ENCODE measurements at regions not wholly inside any gene's neighbourhood (a gene's known extent, or its start where the extent isn't known, plus 50 kb on each side); places are given as distances from the start of the nearest gene placed in this dataset.
"Not testable (repeated sequence)": the region's sequence is repeated elsewhere in the genome, so short reads cannot be mapped to it uniquely, and the experiment has no call there.

DNA sequence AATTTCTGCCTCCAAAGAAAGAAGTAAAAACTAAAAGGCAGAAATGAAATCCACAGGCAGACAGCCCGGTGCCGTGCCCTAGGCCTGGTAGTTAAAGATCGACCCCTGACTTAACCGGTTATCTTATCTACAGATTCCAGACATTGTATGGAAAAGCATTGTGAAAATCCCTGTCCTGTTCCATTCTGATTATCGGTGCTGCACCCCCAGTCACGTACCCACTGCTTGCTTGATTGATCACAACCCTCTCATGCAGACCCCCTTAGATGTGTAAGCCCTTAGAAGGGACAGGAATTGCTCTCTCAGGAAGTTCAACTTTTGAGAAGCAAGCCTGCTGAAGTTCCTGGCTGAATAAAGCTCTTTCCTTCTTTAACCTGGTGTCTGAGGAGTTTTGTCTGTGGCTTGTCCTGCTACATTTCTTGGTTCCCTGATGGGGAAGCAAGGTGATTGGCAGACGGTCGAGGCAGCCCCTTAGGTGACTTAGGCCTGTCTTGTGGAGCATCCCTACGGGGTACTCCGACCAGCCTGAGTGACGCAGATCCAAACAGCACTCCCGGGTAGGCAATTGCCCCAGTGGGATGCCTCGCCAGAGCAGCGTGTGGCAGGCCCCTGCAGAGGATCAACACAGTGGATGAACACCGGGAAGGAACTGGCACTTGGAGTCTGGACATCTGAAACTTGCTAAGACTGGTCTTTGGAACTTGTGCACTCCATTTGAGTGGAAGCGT is 111.2 kb upstream of the PPM1J start:
- H3K27me3 ChIP-seq (ENCODE audit: control insufficient read depth in 2 of 2, insufficient read depth in 2 of 2, low read length in 2 of 2): no peaks in the 10 kb centered on the region
- H3K79me2 ChIP-seq (ENCODE audit: insufficient read depth, low read length): no peaks in the 10 kb centered on the region
- H3K4me1 ChIP-seq (ENCODE audit: control insufficient read depth in 1 of 2, insufficient read depth in 2 of 2, low read length in 2 of 2): peaks cover 0 to 1% of the 10 kb centered on the region in 2 donors
- intact Hi-C loops (cut with micrococcal nuclease): no loop called here
- H3K27ac ChIP-seq (ENCODE audit: low read depth in 1 of 2, low read length in 2 of 2): no peak overlapping the region
- no peaks in the 10 kb centered on the region for H3K36me3 ChIP-seq (replicated peaks in 1 of 2; ENCODE audit: control insufficient read depth in 1 of 2, insufficient read depth in 2 of 2, low read length in 2 of 2)
- H3K9me3 ChIP-seq (replicated peaks in 1 of 2; ENCODE audit: control insufficient read depth in 1 of 2, insufficient read depth in 1 of 2, low read length in 2 of 2): no peaks in the 10 kb centered on the region
- H3K4me3 Mint-ChIP-seq: no peak overlapping the region
- H3K9me3 Mint-ChIP-seq: peaks cover 0 to 5% (median 0%) of the 10 kb centered on the region in 7 donors
- no peaks in the 10 kb centered on the region for H4K20me1 ChIP-seq (ENCODE audit: insufficient read depth, low read length)
- H3K4me3 ChIP-seq (replicated peaks in 1 of 3; ENCODE audit: low read depth in 2 of 3, low read length in 3 of 3): no peak overlapping the region
- no peak overlapping the region for H2AFZ ChIP-seq (ENCODE audit: insufficient read depth, low read depth, low read length, poor library complexity, severe bottlenecking)
- no peak overlapping the region for H3K27ac Mint-ChIP-seq
- no peak for DNase-seq
- no peak overlapping the region for H3K9ac ChIP-seq (ENCODE audit: insufficient read depth, low read length, poor library complexity, severe bottlenecking)
- H3K4me1 Mint-ChIP-seq: no peaks in the 10 kb centered on the region
- TF ChIP-seq, protein P1, sequence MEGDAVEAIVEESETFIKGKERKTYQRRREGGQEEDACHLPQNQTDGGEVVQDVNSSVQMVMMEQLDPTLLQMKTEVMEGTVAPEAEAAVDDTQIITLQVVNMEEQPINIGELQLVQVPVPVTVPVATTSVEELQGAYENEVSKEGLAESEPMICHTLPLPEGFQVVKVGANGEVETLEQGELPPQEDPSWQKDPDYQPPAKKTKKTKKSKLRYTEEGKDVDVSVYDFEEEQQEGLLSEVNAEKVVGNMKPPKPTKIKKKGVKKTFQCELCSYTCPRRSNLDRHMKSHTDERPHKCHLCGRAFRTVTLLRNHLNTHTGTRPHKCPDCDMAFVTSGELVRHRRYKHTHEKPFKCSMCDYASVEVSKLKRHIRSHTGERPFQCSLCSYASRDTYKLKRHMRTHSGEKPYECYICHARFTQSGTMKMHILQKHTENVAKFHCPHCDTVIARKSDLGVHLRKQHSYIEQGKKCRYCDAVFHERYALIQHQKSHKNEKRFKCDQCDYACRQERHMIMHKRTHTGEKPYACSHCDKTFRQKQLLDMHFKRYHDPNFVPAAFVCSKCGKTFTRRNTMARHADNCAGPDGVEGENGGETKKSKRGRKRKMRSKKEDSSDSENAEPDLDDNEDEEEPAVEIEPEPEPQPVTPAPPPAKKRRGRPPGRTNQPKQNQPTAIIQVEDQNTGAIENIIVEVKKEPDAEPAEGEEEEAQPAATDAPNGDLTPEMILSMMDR (IDR thresholded peaks at IDR 0.05): no peak
- WGBS (ENCODE audit: insufficient coverage): 94% methylated on average over 15 of the region's 16 CpGs
- H3K4me2 ChIP-seq (replicated peaks; ENCODE audit: extremely low read depth, low read length, poor library complexity, severe bottlenecking): no peak overlapping the region
- H3K27me3 Mint-ChIP-seq (ENCODE audit: low read depth in 3 of 3): peaks cover 3 to 15% (median 10%) of the 10 kb centered on the region in 3 donors
- H3K36me3 Mint-ChIP-seq: no peaks in the 10 kb centered on the region

DNA sequence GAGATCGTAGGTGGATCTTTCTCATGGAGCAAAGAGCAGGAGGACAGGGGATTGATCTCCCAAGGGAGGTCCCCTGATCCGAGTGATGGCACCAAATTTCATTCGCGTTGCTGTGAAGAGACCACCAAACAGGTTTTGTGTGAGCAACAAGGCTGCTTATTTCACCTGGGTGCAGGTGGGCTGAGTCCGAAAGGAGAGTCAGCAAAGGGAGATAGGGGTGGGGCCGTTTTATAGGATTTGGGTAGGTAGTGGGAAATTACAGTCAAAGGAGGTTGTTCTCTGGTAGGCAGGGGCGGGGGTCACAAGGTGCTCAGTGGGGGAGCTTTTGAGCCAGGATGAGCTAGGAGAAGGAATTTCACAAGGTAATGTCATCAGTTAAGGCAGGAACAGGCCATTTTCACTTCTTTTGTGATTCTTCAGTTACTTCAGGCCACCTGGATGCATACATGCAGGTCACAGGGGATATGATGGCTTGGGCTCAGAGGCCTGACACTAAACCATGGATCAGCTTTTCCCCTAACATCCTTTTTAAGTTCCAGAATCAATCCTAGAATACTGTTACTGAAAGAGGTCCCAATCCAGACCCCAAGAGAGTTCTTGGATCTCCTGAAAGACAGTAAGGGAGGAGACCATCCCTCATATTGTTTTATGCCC is 110.6 kb upstream of the PPM1J start:
- H3K9me3 Mint-ChIP-seq; H3K27ac ChIP-seq (ENCODE audit: low read depth in 1 of 2, low read length in 2 of 2); H3K36me3 Mint-ChIP-seq; H3K4me1 Mint-ChIP-seq; H3K9me3 ChIP-seq (replicated peaks in 1 of 2; ENCODE audit: control insufficient read depth in 1 of 2, insufficient read depth in 1 of 2, low read length in 2 of 2); H3K4me3 ChIP-seq (replicated peaks in 1 of 3; ENCODE audit: low read depth in 2 of 3, low read length in 3 of 3); H3K9ac ChIP-seq (ENCODE audit: insufficient read depth, low read length, poor library complexity, severe bottlenecking); H3K4me2 ChIP-seq (replicated peaks; ENCODE audit: extremely low read depth, low read length, poor library complexity, severe bottlenecking); H3K4me1 ChIP-seq (ENCODE audit: control insufficient read depth in 1 of 2, insufficient read depth in 2 of 2, low read length in 2 of 2); DNase-seq; H3K4me3 Mint-ChIP-seq; H3K27ac Mint-ChIP-seq; H3K79me2 ChIP-seq (ENCODE audit: insufficient read depth, low read length); intact Hi-C loops (cut with micrococcal nuclease); H2AFZ ChIP-seq (ENCODE audit: insufficient read depth, low read depth, low read length, poor library complexity, severe bottlenecking); H3K27me3 ChIP-seq (ENCODE audit: control insufficient read depth in 2 of 2, insufficient read depth in 2 of 2, low read length in 2 of 2); H4K20me1 ChIP-seq (ENCODE audit: insufficient read depth, low read length); H3K36me3 ChIP-seq (replicated peaks in 1 of 2; ENCODE audit: control insufficient read depth in 1 of 2, insufficient read depth in 2 of 2, low read length in 2 of 2): not testable (repeated sequence)
- WGBS (ENCODE audit: insufficient coverage): 95% methylated on average over 4 of the region's 7 CpGs
- peaks cover 3 to 15% (median 10%) of the 10 kb centered on the region in 3 donors for H3K27me3 Mint-ChIP-seq (ENCODE audit: low read depth in 3 of 3)

DNA sequence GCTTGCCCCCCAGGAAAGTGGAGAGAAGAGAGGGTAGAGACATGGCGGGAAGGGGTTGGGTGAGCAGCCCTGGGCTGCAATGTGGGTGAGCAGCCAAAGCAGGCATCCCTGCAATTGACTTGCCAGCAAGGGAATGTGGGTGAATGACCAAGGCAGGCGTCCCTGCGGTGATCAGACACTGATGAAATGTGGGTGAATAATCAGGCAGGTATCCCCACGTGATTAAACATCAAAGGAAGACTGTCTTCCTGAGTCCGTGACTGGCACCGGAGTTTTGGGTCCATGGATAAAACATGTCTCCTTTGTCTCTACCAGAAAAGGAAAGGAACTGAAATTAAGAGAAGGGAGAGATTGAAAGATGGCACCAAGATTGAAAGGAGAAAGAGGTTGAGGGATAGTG is 109.9 kb upstream of the PPM1J start:
- DNase-seq; H3K4me1 ChIP-seq (ENCODE audit: control insufficient read depth in 1 of 2, insufficient read depth in 2 of 2, low read length in 2 of 2); H2AFZ ChIP-seq (ENCODE audit: insufficient read depth, low read depth, low read length, poor library complexity, severe bottlenecking); H3K27ac ChIP-seq (ENCODE audit: low read depth in 1 of 2, low read length in 2 of 2); H3K27me3 ChIP-seq (ENCODE audit: control insufficient read depth in 2 of 2, insufficient read depth in 2 of 2, low read length in 2 of 2); H3K9me3 ChIP-seq (replicated peaks in 1 of 2; ENCODE audit: control insufficient read depth in 1 of 2, insufficient read depth in 1 of 2, low read length in 2 of 2); H3K4me2 ChIP-seq (replicated peaks; ENCODE audit: extremely low read depth, low read length, poor library complexity, severe bottlenecking); H3K36me3 ChIP-seq (replicated peaks in 1 of 2; ENCODE audit: control insufficient read depth in 1 of 2, insufficient read depth in 2 of 2, low read length in 2 of 2); H3K9ac ChIP-seq (ENCODE audit: insufficient read depth, low read length, poor library complexity, severe bottlenecking); H4K20me1 ChIP-seq (ENCODE audit: insufficient read depth, low read length); H3K4me3 ChIP-seq (replicated peaks in 1 of 3; ENCODE audit: low read depth in 2 of 3, low read length in 3 of 3); H3K4me1 Mint-ChIP-seq; H3K4me3 Mint-ChIP-seq; H3K36me3 Mint-ChIP-seq; H3K9me3 Mint-ChIP-seq; H3K79me2 ChIP-seq (ENCODE audit: insufficient read depth, low read length); intact Hi-C loops (cut with micrococcal nuclease): not testable (repeated sequence)
- 100% methylated on average over 2 of the region's 6 CpGs for WGBS (ENCODE audit: insufficient coverage)
- H3K27me3 Mint-ChIP-seq (ENCODE audit: low read depth in 3 of 3): peaks cover 3 to 15% (median 10%) of the 10 kb centered on the region in 3 donors
- H3K27ac Mint-ChIP-seq: peak overlapping the region in 1 of 7 donors; percentile 8
